ENCODE measurements at regions not wholly inside any gene's neighbourhood (a gene's known extent, or its start where the extent isn't known, plus 50 kb on each side); places are given as distances from the start of the nearest gene placed in this dataset.

GRCh38 chr11:101305496-101305895 is 175.9 kb upstream of the PGR start (continued):
- TF ChIP-seq JUNB (IDR thresholded peaks at IDR 0.05; ENCODE audit: unreplicated experiment), result no peak
- no peak for TF ChIP-seq NANOG (IDR thresholded peaks at IDR 0.05; ENCODE audit: borderline replicate concordance)
- TF ChIP-seq STAT1 (IDR thresholded peaks at IDR 0.05; ENCODE audit: unreplicated experiment), result no peak
- TF ChIP-seq, protein P1, sequence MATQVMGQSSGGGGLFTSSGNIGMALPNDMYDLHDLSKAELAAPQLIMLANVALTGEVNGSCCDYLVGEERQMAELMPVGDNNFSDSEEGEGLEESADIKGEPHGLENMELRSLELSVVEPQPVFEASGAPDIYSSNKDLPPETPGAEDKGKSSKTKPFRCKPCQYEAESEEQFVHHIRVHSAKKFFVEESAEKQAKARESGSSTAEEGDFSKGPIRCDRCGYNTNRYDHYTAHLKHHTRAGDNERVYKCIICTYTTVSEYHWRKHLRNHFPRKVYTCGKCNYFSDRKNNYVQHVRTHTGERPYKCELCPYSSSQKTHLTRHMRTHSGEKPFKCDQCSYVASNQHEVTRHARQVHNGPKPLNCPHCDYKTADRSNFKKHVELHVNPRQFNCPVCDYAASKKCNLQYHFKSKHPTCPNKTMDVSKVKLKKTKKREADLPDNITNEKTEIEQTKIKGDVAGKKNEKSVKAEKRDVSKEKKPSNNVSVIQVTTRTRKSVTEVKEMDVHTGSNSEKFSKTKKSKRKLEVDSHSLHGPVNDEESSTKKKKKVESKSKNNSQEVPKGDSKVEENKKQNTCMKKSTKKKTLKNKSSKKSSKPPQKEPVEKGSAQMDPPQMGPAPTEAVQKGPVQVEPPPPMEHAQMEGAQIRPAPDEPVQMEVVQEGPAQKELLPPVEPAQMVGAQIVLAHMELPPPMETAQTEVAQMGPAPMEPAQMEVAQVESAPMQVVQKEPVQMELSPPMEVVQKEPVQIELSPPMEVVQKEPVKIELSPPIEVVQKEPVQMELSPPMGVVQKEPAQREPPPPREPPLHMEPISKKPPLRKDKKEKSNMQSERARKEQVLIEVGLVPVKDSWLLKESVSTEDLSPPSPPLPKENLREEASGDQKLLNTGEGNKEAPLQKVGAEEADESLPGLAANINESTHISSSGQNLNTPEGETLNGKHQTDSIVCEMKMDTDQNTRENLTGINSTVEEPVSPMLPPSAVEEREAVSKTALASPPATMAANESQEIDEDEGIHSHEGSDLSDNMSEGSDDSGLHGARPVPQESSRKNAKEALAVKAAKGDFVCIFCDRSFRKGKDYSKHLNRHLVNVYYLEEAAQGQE (IDR thresholded peaks at IDR 0.05; ENCODE audit: unreplicated experiment), result no peak
- TF ChIP-seq CREB1 (CRISPR knock-in tag; IDR thresholded peaks at IDR 0.05; ENCODE audit: low read depth), result no peak
- TF ChIP-seq, protein P2, sequence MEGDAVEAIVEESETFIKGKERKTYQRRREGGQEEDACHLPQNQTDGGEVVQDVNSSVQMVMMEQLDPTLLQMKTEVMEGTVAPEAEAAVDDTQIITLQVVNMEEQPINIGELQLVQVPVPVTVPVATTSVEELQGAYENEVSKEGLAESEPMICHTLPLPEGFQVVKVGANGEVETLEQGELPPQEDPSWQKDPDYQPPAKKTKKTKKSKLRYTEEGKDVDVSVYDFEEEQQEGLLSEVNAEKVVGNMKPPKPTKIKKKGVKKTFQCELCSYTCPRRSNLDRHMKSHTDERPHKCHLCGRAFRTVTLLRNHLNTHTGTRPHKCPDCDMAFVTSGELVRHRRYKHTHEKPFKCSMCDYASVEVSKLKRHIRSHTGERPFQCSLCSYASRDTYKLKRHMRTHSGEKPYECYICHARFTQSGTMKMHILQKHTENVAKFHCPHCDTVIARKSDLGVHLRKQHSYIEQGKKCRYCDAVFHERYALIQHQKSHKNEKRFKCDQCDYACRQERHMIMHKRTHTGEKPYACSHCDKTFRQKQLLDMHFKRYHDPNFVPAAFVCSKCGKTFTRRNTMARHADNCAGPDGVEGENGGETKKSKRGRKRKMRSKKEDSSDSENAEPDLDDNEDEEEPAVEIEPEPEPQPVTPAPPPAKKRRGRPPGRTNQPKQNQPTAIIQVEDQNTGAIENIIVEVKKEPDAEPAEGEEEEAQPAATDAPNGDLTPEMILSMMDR (conservative IDR thresholded peaks at IDR 0.05; ENCODE audit: low read depth in 2 of 2), result no peak
- no peak for TF ChIP-seq ZNF331 (CRISPR knock-in tag; IDR thresholded peaks at IDR 0.05; ENCODE audit: low read depth)
- TF ChIP-seq POLR2AphosphoS5 (IDR thresholded peaks at IDR 0.05; ENCODE audit: low read depth), result no peak

GRCh38 chr11:101299210-101299609 is 169.6 kb upstream of the PGR start:
- no peak for TF ChIP-seq EZH2phosphoT487 (IDR thresholded peaks at IDR 0.05; ENCODE audit: unreplicated experiment)
- no peak for TF ChIP-seq NANOG (IDR thresholded peaks at IDR 0.05; ENCODE audit: borderline replicate concordance)
- TF ChIP-seq CREB1 (CRISPR knock-in tag; IDR thresholded peaks at IDR 0.05; ENCODE audit: low read depth), result no peak
- TF ChIP-seq, protein P3, sequence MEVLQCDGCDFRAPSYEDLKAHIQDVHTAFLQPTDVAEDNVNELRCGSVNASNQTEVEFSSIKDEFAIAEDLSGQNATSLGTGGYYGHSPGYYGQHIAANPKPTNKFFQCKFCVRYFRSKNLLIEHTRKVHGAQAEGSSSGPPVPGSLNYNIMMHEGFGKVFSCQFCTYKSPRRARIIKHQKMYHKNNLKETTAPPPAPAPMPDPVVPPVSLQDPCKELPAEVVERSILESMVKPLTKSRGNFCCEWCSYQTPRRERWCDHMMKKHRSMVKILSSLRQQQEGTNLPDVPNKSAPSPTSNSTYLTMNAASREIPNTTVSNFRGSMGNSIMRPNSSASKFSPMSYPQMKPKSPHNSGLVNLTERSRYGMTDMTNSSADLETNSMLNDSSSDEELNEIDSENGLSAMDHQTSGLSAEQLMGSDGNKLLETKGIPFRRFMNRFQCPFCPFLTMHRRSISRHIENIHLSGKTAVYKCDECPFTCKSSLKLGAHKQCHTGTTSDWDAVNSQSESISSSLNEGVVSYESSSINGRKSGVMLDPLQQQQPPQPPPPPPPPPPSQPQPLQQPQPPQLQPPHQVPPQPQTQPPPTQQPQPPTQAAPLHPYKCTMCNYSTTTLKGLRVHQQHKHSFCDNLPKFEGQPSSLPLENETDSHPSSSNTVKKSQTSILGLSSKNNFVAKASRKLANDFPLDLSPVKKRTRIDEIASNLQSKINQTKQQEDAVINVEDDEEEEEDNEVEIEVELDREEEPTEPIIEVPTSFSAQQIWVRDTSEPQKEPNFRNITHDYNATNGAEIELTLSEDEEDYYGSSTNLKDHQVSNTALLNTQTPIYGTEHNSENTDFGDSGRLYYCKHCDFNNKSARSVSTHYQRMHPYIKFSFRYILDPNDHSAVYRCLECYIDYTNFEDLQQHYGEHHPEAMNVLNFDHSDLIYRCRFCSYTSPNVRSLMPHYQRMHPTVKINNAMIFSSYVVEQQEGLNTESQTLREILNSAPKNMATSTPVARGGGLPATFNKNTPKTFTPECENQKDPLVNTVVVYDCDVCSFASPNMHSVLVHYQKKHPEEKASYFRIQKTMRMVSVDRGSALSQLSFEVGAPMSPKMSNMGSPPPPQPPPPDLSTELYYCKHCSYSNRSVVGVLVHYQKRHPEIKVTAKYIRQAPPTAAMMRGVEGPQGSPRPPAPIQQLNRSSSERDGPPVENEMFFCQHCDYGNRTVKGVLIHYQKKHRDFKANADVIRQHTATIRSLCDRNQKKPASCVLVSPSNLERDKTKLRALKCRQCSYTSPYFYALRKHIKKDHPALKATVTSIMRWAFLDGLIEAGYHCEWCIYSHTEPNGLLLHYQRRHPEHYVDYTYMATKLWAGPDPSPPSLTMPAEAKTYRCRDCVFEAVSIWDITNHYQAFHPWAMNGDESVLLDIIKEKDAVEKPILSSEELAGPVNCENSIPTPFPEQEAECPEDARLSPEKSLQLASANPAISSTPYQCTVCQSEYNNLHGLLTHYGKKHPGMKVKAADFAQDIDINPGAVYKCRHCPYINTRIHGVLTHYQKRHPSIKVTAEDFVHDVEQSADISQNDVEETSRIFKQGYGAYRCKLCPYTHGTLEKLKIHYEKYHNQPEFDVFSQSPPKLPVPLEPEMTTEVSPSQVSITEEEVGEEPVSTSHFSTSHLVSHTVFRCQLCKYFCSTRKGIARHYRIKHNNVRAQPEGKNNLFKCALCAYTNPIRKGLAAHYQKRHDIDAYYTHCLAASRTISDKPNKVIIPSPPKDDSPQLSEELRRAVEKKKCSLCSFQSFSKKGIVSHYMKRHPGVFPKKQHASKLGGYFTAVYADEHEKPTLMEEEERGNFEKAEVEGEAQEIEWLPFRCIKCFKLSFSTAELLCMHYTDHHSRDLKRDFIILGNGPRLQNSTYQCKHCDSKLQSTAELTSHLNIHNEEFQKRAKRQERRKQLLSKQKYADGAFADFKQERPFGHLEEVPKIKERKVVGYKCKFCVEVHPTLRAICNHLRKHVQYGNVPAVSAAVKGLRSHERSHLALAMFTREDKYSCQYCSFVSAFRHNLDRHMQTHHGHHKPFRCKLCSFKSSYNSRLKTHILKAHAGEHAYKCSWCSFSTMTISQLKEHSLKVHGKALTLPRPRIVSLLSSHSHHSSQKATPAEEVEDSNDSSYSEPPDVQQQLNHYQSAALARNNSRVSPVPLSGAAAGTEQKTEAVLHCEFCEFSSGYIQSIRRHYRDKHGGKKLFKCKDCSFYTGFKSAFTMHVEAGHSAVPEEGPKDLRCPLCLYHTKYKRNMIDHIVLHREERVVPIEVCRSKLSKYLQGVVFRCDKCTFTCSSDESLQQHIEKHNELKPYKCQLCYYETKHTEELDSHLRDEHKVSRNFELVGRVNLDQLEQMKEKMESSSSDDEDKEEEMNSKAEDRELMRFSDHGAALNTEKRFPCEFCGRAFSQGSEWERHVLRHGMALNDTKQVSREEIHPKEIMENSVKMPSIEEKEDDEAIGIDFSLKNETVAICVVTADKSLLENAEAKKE (CRISPR knock-in tag; IDR thresholded peaks at IDR 0.05), result no peak
- TF ChIP-seq ETS1 (IDR thresholded peaks at IDR 0.05), result no peak
- no peaks in the 10 kb centered on the region; the same call in 2 of the 3 replicates for H3K9me3 Mint-ChIP-seq
- H3K4me3 Mint-ChIP-seq, result no peak overlapping the region
- Histone ChIP-seq H3F3A (replicated peaks; ENCODE audit: low read depth) (no peaks in the 10 kb centered on the region), H4K20me1 (replicated peaks; ENCODE audit: insufficient read depth) (no peaks in the 10 kb centered on the region), H3K36me3 (ENCODE audit: insufficient read depth) (no peaks in the 10 kb centered on the region), H3K4me3 (no peak overlapping the region), H3K27me3 (ENCODE audit: insufficient read depth) (no peaks in the 10 kb centered on the region), H3K27ac (ENCODE audit: low read depth) (no peak overlapping the region), H2AFZ (0 out of 2 replicates have a peak overlapping the region, but pooled peaks have one; percentile 32), H3K4me2 (no peak overlapping the region), H3K9me2 (ENCODE audit: insufficient read depth) (no peaks in the 10 kb centered on the region), H3K79me2 (replicated peaks; ENCODE audit: insufficient read depth) (no peaks in the 10 kb centered on the region), H3K4me1 (ENCODE audit: insufficient read depth) (no peaks in the 10 kb centered on the region)
- H3K36me3 Mint-ChIP-seq (ENCODE audit: low read depth), result no peaks in the 10 kb centered on the region
- H3K27me3 Mint-ChIP-seq (ENCODE audit: insufficient read depth, low read depth, poor library complexity), result no peaks in the 10 kb centered on the region
- no peaks in the 10 kb centered on the region for H3K4me1 Mint-ChIP-seq
- ATAC-seq (no peak), DNase-seq (ENCODE audit: low spot score) (no peak)
- no peak overlapping the region for H3K27ac Mint-ChIP-seq

All from GM23338 (cell line).